Ammon's horn (tissue), 1 donor: ENCODE measurements at regions not wholly inside any gene's neighbourhood (a gene's known extent, or its start where the extent isn't known, plus 50 kb on each side); places are given as distances from the start of the nearest gene placed in this dataset.
A peak's percentile ranks its signal among the peaks of the same experiment; 100 is the strongest.
"Not testable (repeated sequence)": the region's sequence is repeated elsewhere in the genome, so short reads cannot be mapped to it uniquely, and the experiment has no call there.

Experiments used
- DNase-seq: peaks from one replicate; pipeline ENCODE4 v3.0.0-alpha.2; 2016; ENCODE audit warnings: low spot score

DNA sequence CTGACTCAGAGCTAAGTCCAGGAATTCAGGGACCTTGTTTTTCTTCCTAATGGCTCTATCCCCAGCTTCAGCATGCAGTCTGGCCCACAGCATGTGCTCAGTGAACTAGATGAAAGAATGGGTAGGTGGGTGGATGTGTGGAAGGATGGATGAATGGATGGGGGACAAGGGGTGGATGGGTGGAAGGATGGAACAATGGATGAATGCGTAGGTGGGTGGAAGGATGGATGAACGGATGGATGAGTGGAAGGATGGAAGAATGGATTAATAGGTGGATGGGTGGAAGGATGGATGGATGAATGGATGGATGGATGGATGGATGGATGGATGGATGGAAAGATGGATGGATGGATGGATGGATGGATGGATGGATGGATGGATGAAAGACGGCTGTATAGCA, 79.7 kb upstream of the SFSWAP start:
- no peak for DNase-seq

DNA sequence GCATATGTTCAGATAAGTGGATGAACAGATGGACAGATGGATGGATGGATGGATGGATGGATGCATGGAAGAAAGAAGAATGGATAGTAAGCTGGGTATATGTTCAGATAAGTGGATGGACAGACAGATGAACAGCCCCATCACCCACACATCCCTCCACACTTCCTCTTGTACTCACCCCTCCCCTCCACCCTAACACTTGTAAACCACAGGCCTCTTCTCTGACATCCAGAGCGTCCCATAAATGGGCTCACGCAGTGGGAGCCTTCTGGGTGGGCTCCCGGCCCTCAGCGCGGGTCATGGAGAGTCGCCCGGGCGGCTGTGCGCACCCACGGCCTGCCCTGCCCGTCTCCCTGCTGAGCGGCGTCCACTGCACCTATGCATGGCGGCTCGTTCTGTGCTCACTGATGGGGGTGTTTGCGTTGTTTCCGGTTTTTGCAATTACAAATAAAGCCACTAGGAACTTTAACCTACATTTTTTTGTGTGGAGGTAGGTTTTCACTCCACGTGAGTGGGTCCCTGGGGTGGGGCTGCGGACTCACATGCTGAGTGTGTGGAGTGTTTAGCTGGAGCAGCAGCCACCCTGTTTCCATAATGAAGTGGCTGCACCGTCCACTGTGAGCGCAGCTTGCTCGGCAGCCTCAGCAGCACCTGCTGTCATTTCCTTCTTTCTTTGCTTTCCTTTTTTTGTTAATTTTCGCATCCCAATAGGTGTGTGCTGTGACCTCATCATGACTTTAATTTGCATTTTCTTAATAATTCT, 78.8 kb upstream of the SFSWAP start:
- not testable (repeated sequence) for DNase-seq

DNA sequence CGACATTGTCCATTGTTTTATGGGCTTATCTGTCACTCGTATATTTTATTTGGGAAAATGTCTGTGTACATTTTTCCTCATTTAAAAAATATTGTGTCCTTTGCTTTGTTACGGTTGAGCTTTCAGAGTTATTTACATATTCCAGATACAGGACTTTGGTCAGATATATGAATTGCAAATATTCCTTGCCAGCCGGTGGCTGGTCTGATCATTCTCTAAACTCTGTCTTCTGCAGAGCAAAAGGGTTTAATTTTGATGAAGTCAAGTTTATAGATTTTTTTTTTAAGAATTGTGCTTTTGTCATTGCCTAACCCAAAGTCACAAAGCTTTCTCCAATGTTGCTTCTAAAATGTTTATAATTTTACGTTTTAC, 78.3 kb upstream of the SFSWAP start:
- DNase-seq: not testable (repeated sequence)

DNA sequence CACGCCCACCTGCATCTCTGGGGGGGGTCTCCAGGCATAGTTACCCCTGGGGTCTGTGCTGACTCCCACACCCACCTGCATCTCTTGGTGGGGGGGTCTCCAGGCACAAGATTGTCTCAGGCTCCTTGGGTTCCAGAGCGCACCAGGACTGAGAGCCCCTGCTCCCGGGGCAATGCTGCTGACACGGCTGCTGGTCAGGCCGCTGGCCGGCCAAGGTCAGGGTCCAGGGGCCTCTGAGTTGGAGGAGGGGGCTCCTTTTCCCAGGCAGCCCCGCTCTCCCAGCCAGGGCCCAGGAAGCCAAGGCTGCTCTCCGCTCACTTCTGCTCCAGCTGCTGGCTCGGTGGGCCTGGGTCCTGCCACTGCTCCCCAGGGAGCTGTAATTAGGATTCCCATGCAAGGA, 77.3 kb upstream of the SFSWAP start:
- not testable (repeated sequence) for DNase-seq

DNA sequence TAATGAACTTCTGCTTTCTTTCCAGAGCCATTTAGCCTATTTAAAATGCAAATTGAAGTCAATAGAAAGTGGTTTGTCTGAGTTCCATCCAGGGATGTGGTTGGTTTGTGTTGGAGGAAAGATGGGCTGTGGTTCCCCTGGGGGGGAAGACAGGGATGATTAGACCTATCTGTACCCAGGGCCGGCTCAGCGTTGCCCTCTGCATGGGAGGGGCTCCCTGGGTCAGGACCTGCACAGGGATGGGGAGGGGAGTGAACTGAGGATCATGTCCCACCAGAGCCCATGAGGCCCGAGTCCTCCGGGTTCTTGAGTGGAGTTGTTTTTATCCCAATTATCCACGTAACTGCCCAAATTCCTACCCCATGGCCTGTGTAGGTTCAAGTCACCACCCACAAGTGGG, 76.9 kb upstream of the SFSWAP start:
- DNase-seq: no peak

DNA sequence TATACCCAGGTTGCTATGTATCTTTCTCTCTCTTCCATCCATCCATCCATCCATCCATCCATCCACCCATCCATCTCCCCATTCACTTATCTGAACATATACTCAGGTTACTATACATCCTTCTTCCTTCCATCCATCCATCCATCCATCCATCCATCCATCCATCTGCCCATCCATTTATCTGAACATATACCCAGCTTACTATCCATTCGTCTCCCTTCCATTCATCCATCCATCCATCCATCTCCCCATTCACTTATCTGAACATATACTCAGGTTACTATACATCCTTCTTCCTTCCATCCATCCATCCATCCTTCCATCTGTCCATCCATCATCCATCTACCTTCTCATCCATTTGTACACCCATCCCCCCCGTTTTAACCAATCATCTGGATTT, 75.9 kb upstream of the SFSWAP start:
- not testable (repeated sequence) for DNase-seq

DNA sequence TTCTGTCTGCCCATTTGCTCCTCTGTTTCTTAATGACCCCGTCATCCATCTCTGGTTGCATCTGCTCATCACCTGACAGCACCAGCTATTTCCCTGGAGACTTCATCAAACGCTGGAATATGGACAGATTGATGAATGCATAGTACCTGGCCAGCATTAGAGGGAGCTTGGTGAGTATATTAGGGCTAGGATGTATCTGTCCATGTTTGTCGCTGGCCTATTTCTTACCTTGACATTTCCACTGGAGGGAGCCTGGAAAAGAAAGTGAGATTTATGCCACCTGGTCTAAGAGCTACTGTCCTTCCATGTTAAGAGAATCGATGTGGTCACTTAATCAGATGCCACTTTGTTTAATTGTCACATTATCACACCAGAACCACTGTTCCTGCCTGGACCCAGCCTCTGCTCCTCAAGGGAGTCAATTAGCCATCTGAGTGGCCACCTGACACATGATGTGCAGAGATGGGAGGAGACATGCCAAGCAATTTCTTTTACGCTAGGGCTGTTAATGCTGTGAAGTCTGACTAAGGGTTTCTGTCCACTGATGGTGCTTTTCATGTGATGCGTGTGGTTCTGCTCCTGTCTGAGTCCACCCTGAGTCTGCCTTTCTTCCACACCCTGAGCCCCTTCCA, 75.3 kb upstream of the SFSWAP start:
- DNase-seq: no peak

DNA sequence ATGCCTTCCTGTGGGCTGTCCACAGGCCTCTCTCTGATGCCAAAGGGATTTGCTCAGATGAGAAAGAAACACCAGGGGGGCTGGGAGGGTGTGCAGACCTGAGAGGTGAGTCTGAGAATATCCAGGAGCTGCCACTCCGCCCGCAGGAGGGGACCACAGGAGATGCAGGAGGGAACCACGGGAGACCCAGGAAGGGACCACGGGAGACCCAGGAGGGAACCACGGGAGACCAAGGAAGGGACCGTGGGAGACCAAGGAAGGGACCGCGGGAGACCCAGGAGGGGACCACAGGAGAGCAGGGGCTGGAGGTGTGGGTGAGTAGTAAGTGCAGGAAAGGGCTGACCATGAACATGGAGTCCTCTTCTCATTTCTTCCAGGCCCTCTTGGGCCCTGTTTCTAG, 74.6 kb upstream of the SFSWAP start:
- no peak for DNase-seq

DNA sequence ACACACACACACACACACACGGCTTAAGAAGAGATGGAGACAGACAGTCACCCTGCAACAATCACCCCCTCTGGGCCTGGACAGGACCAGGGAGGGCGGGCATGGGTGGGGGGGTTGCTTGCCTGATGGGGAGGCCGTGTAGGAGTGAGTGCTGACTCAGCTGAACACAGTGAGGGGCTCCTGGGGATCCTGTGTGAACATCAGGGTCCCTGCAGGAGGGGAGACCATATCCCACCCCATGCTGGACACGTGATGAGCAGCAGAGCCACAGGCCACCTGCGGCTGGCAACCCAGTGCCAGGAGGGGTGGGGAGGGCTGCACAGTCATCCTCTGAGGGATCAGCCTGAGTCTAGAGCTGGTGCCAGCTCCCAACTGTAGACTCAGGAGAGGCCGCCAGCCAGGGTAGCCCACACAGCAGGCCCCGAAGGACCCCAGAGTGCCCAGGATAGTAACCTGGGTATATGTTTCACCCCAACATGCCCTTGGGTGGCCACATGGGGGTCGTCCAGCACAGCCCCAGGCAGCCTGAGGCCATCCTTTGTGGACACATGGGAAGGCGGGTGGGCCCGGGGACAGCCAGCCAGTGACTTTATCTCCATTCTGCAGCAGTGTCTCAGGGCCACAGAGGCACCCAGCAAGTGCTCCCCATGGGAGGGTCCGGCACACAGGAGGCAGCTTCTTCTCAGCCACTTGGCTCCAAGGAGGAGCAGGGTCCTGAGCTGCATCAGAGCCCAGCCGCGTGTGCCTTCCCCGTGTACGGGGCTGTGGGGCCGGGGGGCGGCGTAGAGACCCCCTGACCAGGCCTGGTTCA, 73.7 kb upstream of the SFSWAP start:
- no peak for DNase-seq

DNA sequence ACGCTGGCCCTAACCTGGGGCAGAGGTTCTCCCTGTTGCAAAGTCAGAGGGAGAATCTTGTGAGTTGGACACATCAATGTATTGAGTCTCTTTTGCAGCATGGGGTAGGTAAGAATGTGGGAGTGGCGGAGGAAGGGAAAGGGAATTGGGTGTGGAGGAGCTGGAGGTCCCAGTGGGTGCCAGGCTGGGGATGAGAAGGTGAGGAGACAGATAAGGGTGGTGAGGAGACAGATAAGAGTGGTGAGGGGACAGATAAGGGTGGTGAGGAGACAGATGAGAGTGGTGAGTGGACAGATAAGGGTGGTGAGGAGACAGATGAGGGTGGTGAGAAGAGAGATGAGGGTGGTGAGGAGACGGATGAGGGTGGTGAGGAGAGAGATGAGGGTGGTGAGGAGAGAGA, 72.9 kb upstream of the SFSWAP start:
- DNase-seq: no peak

DNA sequence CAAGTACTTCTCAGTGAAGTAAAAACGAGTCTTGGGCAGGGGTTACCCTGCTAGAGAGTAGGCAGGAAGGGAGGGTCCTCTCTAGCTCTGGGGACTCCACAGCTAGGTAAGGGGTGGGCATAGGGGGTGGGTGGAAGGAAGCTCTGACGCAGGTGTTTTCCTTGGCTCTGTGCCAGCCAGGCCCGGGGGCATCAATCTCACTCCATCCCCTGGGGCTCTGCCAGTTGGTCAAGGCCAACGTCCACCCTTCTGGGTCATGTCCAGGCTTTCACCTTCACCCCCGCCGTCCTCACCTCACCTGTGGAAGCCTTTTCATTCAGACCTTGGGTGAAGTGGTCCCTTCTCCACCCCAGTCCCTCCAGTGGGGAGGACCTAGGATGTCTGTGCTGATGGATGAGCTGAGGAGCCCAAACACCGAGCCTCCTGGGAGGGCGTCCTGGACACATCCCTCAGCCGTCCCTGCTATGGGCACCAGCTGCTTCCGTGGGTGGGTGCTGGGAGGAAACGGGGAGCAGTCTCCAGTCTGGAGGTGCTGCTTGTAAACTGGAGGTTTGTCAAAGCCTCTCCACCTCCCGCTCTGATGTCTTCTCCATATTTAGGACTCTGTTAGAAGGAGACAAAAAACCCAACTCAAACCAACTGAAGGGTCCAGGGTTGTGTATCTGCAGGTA, 71.5 kb upstream of the SFSWAP start:
- no peak for DNase-seq

DNA sequence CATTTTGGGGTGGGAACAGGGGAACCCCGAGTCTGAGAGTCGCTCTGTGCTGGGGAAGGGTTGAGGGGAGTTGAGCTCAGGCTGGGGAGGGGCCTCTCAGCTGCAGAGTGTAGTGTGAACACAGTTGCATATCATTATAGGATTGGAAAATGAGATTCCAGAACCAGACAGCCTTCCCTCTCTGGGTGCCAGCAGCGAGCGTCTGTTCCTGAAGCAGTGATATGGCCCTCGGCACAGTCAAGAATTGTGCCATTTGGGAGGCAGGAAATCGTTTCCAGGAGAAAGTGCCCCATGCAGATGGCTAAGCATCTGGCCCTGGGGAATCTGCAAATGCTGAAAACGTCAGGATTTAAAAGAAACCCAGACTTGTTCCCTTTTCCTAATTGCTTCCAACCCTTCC, 70.4 kb upstream of the SFSWAP start:
- peak; percentile 66 for DNase-seq

DNA sequence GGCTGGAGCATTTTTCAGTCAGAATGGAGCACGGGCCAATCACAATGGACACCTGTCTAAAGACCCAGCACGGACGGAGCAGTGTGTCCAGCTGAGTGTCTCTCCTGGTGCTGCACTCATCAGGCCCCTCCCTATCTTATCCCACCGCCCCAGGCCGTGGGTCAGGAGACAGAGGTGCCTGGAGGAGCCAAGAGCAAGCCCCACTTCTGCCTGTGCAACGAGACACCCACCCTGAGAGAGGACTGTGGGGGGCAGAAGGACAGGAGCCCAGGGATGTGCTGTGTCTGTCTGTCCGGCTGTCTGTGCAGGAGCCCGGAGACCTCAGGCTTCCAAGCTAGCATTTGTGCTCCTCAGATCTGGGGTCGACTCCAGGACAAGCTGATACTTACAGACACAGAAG, 69.6 kb upstream of the SFSWAP start:
- DNase-seq: no peak

DNA sequence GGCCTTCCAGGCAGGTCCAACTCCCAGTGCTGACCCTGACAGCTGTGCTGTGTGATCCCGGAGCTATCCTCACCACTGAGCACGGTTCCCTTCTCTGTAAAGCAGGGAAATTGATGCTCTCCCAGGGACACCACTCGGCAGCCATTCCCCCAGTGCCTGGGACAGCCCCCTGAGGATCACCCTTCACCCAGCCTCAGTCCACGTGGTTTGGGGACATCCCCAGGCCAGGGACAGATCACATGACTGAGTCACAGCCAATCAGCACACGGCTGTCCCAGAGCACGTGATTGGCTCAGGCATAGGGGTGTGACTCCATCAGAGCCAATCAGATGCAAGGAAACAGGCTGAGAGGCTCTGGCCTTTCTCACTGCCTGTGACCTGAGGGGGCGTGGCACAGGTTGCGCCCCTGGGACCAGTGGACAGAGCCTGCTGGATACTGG, 68.8 kb upstream of the SFSWAP start:
- DNase-seq: no peak

DNA sequence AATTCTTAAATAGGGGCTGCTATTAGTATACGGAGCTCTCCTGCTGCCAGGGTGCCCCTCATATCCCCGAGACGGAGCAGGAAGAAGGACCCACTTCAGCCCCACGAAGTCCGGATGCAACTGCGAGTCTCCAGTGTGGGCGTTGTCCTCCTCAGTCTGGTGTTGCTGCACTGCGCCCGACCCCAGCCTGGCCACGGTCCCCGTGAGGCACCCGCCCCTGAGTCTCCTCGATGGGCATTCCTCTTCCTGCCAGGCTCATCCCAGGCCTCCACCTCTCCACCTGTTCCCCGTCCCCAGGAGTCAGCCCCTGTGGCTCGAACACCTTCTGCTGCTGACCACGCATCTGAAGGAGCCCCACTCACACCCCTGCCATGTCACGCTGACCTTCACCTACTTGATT, 68.1 kb upstream of the SFSWAP start:
- no peak for DNase-seq

DNA sequence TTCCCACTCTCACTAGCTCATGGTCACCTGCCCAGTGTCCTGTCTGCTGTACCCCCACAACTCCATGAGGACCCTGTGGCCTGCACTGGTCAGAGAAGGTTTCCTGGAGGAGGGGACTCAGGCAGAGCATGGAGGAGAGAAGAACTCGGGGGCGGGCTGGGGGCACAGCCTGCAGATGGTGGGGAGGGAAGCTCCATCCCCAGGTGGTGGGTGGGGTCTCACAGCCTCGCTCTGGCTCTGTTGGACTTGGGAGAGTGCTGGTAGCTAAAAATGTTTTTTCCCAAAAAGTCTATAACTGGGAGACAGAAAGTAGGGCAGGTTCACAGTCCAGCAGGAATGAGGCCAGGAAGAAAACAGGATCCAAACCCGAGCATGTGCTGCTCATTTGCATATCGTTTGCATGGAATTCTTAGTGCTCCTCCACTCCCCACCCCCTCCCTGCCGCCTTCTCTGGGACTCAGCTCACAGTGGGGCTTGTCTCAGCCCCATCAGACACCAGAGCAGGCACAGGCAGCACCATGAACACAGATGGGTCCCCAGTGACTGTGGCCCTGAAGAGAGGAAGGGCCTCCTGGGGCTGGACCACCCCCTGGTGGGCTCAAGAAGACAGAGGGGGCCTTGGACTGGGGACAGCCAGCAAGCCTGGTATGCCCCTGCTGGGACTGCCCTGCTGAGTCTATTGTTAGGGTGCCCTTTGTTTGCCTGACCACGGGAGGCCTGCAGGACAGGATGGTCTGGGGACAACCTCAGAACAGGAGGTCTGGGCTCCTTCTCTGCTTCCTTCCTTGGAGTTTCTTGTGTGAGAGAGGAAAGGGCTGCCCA, 67.0 kb upstream of the SFSWAP start:
- DNase-seq: no peak

DNA sequence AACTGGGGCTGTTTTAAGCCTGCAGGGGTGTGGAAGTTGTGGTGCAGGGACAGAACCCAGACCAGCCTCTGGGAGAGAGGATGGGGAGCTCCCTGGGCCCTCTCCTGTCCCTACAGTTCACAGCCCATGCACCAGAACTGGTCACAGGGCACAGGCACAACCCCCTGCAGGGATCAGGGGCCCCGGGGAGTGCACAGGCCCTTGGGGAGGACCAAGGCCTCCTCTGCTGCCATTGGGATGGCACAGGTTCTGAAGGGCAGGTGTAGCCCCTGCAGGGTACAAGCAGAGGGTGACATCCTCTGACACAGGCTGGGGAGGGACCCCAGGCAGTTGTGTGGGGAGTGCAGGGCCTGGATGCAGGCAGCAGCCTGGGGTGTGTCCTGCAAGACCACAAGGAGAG, 66.4 kb upstream of the SFSWAP start:
- no peak for DNase-seq

DNA sequence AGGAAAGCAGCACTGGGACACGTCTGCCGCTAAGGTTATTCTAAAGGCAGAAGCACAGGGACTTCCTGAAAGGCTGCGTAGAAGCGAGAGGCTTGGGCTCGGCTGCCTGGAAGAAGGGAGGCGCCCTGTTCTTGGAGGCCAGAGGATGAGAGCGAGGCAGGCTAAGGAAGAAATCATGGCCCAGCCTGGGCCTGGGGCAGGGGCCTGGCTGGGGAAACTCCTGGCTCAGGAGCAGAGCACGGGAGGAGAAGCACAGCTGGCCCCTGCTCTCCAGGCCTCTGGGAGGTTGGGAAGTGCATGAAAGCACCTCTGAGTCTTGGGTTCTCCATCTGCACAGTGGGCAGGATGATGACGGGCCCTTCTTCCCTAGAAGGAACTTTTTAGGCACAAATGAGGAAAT, 66.0 kb upstream of the SFSWAP start:
- DNase-seq: not testable (repeated sequence)

DNA sequence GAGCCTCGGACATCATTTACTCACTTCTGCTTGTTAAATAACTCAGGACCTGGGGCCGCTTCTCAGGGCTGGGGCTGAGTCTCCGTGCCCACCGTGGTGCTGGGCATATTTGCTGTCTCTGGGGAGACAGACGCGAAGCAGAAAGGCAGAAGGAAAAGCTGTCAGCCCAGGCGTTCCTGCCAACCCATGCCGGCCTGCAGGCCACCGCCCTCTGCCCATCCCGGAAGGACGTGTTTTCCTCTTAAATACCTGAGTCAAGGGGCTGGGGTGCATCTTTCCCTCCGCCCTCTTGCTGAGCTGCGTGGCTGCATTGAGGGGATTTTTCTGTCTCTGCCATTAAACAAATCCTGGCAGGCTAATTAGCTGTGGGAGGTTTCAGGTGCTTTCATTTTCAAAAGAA, 65.3 kb upstream of the SFSWAP start:
- DNase-seq: not testable (repeated sequence)

DNA sequence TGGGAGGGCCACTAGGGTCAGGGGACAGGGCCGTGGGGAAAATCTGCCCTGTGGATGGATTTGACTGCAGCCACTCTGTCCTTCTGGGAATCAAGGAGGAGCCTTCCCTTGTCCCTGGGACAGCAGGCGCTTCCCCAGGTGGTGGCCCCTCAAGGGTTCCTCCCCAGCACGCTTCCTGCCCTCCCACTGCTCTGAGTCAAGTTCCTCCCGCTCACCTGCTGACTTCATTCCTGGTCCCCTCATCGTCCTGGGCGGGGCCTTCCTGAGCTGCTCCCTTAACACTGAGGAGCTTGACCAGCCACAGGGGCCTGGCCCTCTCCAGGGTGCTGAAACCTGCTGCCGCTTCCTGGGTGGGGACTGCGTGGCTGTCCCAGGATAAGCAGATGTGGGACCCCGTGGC, 64.4 kb upstream of the SFSWAP start:
- not testable (repeated sequence) for DNase-seq

DNA sequence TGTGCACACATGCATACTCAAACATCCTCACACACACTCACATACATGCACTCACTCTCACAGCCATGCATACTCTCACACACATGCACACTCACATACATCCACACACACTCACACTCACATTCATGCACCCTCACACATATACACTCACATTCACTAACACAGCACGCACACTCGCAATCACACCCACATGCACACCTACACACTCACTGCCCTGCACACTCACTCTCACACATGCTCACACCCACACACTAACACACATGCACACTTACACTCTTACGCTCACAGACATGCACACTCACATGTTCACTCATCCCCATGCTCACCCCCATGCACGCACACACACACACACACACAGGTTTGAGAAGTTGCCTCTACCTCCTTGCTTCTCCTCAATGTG, 63.2 kb upstream of the SFSWAP start:
- no peak for DNase-seq
